Nephron (organoid): ENCODE measurements at regions not wholly inside any gene's neighbourhood (a gene's known extent, or its start where the extent isn't known, plus 50 kb on each side); places are given as distances from the start of the nearest gene placed in this dataset.

Experiments
- H3K27ac Mint-ChIP-seq, 3 experiments: 2 replicates each; pipeline ENCODE4 v1.8.0; 2020; ENCODE audit warnings: mixed read lengths in 3 of 3, mild to moderate bottlenecking in 2 of 3, moderate library complexity in 1 of 3
- H3K27me3 Mint-ChIP-seq: 2 replicates; pipeline ENCODE4 v1.8.0; 2021; ENCODE audit warnings: low read depth, mild to moderate bottlenecking, moderate library complexity, mixed read lengths
- H3K36me3 Mint-ChIP-seq: 2 replicates; pipeline ENCODE4 v1.8.0; 2020; ENCODE audit warnings: low read depth, mixed read lengths
- H3K4me1 Mint-ChIP-seq: 2 replicates; pipeline ENCODE4 v1.8.0; 2020; ENCODE audit warnings: mixed read lengths
- H3K4me3 Mint-ChIP-seq, 3 experiments: 2 replicates each; pipeline ENCODE4 v1.8.0; 2020; ENCODE audit warnings: mild to moderate bottlenecking in 3 of 3, mixed read lengths in 3 of 3, moderate library complexity in 2 of 3
- H3K9me3 Mint-ChIP-seq: 2 replicates; pipeline ENCODE4 v1.8.0; 2020; ENCODE audit warnings: mixed read lengths
- CTCF ChIP-seq, 3 experiments: fragments of 200-600 bp; sonication (generic); IDR thresholded peaks; one replicate each; pipeline ENCODE4 v1.5.0; 2021; ENCODE audit warnings: antibody characterized with exemption in 3 of 3; ENCODE audit not compliant: unreplicated experiment in 3 of 3

- Mint-ChIP-seq H3K36me3 (no peaks in the 10 kb centered on the region), H3K4me3 (no peak overlapping the region), H3K27me3 (no peaks in the 10 kb centered on the region), H3K4me1 (peaks cover 10% of the 10 kb centered on the region), H3K9me3 (no peaks in the 10 kb centered on the region), H3K27ac (no peak overlapping the region)
- TF ChIP-seq CTCF (IDR thresholded peaks at IDR 0.05; ENCODE audit: unreplicated experiment in 3 of 3) = no peak
These were observed 73.7 kb upstream of the H2AZ1 start for GRCh38 chr4:100023800-100024199.

- no peak overlapping the region for H3K4me3 Mint-ChIP-seq
- H3K9me3 Mint-ChIP-seq = no peaks in the 10 kb centered on the region
- no peaks in the 10 kb centered on the region for H3K27me3 Mint-ChIP-seq
- H3K4me1 Mint-ChIP-seq = peaks cover 10% of the 10 kb centered on the region
- no peak for TF ChIP-seq CTCF (IDR thresholded peaks at IDR 0.05; ENCODE audit: unreplicated experiment in 3 of 3)
- peak overlapping the region; percentile 40 to 66 (median 40) for H3K27ac Mint-ChIP-seq
- no peaks in the 10 kb centered on the region for H3K36me3 Mint-ChIP-seq
These were observed 72.7 kb upstream of the H2AZ1 start for GRCh38 chr4:100022792-100023222.

GRCh38 chr4:100019821-100020220 is 69.7 kb upstream of the H2AZ1 start:
- Mint-ChIP-seq H3K9me3 (no peaks in the 10 kb centered on the region), H3K36me3 (no peaks in the 10 kb centered on the region), H3K27ac (no peak overlapping the region), H3K27me3 (no peaks in the 10 kb centered on the region), H3K4me1 (peaks cover 10% of the 10 kb centered on the region), H3K4me3 (no peak overlapping the region)
- no peak for TF ChIP-seq CTCF (IDR thresholded peaks at IDR 0.05; ENCODE audit: unreplicated experiment in 3 of 3)

- Mint-ChIP-seq H3K27me3 (no peaks in the 10 kb centered on the region), H3K4me1 (peaks cover 5% of the 10 kb centered on the region), H3K27ac (no peak overlapping the region), H3K36me3 (no peaks in the 10 kb centered on the region), H3K9me3 (no peaks in the 10 kb centered on the region), H3K4me3 (no peak overlapping the region)
- TF ChIP-seq CTCF (IDR thresholded peaks at IDR 0.05; ENCODE audit: unreplicated experiment in 3 of 3) = no peak
These were observed 67.7 kb upstream of the H2AZ1 start for GRCh38 chr4:100017637-100018310.

- H3K27ac Mint-ChIP-seq = no peak overlapping the region
- no peaks in the 10 kb centered on the region for H3K36me3 Mint-ChIP-seq
- H3K4me3 Mint-ChIP-seq = no peak overlapping the region
- H3K9me3 Mint-ChIP-seq = no peaks in the 10 kb centered on the region
- TF ChIP-seq CTCF (IDR thresholded peaks at IDR 0.05; ENCODE audit: unreplicated experiment in 3 of 3) = no peak
- no peaks in the 10 kb centered on the region for H3K4me1 Mint-ChIP-seq
- H3K27me3 Mint-ChIP-seq = no peaks in the 10 kb centered on the region
These were observed 66.1 kb upstream of the H2AZ1 start for GRCh38 chr4:100016191-100016590.

- H3K4me1 Mint-ChIP-seq = no peaks in the 10 kb centered on the region
- H3K27me3 Mint-ChIP-seq = no peaks in the 10 kb centered on the region
- TF ChIP-seq CTCF (IDR thresholded peaks at IDR 0.05; ENCODE audit: unreplicated experiment in 3 of 3) = no peak
- no peaks in the 10 kb centered on the region for H3K36me3 Mint-ChIP-seq
- H3K27ac Mint-ChIP-seq = no peak overlapping the region
- H3K4me3 Mint-ChIP-seq = no peak overlapping the region
- no peaks in the 10 kb centered on the region for H3K9me3 Mint-ChIP-seq
These were observed 64.5 kb upstream of the H2AZ1 start for GRCh38 chr4:100014616-100015015.
